ENCODE measurements at regions not wholly inside any gene's neighbourhood (a gene's known extent, or its start where the extent isn't known, plus 50 kb on each side); places are given as distances from the start of the nearest gene placed in this dataset.
"Not testable (repeated sequence)": the region's sequence is repeated elsewhere in the genome, so short reads cannot be mapped to it uniquely, and the experiment has no call there.

DNA sequence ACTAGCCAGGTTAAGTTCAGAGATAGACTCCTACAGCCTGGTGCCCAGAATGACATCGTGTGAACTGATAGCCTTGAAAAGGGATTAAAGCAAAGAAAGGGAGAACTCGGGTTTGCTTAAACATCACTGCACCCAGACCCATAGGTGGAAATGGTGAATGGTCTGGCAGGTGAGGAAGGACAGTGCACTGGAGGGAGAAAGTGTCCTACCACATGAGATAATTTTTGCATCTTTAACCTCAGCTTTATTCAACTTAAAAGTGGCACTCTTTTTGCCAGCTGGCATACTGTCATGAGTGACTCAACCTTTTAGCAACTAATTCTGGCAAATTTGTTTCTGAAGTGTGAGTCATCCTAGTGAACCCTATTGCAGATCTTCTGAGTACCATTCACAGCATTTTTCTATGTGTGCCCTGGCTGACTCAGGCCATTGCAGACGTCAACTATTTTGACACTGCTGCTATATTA, 53.0 kb upstream of the DAPP1 start:
- no peak for DNase-seq

DNA sequence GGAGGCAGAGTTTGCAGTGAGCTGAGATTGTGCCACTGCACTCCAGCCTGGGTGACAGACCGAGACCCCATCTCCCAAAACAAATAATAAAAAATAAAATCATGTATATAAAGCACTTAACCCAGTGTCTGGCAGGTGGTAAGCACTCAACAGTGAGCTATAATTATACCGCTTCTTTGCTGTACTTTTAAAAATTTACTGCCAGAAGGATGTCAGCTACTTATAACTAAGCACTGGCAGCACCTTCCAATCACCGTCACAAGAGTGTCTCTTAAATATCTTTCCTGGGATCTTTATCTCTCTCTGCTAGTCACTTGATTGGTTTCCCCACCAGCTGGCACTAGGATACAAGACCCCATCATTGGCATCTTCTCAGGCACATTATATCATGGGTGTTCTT, 53.9 kb upstream of the DAPP1 start:
- DNase-seq: no peak

DNA sequence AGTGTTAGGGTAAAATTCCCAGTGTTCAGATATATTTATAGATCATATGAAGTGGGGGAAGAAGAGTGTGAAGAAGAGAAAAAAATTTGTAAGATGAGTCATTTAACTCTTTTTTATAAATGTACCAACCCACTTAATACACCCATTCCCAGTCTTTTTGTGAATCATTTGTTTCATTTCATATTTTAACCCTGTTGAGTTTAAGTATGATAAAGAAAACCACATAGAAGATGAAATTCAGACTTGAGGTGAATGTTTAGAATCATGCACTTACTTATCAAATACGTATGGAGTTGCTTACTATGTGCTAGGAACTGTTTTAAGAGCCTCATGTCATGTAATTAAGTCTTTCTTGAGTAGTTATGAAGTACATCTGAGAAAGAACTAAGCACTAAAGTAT, 56.6 kb upstream of the DAPP1 start:
- DNase-seq: no peak

DNA sequence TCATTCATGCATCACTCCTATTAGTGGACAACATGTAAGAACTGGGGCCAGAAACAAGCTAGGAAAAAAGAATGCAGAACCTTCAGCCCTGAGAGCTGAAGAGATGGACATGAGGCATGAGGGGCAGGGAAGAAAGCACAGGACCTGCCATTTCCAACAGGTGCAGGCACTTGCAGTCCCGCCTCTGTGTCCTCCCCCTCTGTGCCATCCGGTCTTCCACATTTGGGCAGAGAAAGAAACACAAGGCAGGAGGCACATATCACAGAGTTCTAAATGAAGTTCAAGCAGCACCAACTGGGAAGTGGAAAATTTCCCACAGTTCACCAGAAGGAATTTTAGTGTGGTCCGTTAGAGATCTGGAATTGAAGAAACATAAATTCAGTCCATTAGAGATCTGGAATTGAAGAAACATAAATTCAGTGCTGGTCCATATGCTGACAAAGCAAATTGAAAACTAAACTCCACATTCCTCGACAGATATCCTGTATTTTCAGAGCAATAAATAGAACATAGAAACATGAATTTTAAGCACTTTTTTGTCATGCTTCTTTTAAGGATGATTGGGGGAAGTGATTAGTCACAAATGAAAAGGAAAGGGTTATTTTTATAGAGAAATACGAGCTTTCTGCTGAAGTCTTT, 57.2 kb upstream of the DAPP1 start:
- DNase-seq: no peak

DNA sequence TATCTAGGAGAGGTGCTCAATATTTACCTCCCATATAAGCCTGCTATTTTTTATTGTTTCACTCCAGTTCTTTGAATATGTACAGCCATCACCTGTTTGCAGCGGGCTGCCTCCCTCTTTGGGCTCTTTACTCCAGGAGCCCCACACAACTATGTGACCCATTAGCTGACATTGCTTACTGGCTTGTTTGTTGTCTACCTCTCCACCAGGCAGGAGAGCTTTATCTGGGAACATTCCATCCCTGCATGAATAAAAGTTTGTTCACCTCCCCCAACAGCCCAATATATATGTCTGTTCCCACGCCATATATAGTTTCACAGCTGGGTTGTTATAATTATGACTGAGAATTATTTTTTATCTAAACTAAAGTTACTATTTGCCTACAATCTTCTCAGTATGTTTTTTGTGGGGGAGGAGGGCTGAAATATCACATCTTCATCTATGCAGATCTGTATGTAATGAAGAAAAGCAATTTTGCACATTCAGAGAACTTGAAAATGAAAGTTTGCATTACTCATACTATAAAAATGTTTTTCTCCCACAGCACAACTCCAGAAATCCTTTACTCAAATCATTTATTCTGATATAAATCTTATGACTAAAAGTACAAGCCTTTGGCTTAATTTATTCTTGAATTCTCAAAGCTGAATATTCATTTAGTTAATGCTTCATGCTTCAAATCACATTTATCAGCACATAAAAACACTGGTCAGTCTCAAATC, 61.2 kb upstream of the DAPP1 start:
- no peak for DNase-seq

DNA sequence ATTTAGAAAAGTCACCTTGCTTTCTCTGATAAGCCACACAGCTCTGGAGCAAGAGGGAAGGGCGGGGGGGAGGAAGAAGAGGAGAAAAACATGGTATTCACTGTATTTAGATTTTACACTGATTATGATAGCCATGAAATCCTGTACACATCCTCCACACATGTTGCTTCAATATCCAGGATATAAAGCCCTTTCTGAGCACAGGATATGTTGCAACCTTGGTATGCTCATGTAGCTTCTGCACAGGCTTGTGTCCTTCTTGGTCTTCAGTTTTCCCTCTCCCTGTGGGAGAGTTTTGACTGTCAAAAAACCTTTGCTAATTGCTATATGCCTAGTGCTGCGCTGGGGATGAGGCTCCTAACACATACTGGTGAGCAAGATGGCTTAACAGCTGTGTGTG, 61.9 kb upstream of the DAPP1 start:
- no peak for DNase-seq

DNA sequence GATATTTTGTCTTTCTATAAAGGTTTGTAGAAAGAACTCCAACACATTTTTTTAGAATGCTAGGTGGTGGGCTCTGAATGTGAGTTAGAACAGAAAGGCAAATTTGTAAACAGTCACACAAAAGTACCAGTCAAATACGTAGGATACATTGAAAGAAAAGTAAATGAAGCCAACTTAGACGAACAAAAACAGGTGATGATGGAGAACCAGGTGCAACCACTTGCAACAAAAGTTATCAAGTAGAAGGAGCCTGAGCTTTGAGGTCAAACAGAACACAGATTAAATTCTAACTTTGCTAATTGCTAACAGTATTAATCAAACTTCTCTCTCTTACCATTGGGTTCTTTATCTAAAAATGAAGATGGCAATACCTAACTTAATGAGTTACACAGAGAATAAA, 62.7 kb upstream of the DAPP1 start:
- DNase-seq: no peak

DNA sequence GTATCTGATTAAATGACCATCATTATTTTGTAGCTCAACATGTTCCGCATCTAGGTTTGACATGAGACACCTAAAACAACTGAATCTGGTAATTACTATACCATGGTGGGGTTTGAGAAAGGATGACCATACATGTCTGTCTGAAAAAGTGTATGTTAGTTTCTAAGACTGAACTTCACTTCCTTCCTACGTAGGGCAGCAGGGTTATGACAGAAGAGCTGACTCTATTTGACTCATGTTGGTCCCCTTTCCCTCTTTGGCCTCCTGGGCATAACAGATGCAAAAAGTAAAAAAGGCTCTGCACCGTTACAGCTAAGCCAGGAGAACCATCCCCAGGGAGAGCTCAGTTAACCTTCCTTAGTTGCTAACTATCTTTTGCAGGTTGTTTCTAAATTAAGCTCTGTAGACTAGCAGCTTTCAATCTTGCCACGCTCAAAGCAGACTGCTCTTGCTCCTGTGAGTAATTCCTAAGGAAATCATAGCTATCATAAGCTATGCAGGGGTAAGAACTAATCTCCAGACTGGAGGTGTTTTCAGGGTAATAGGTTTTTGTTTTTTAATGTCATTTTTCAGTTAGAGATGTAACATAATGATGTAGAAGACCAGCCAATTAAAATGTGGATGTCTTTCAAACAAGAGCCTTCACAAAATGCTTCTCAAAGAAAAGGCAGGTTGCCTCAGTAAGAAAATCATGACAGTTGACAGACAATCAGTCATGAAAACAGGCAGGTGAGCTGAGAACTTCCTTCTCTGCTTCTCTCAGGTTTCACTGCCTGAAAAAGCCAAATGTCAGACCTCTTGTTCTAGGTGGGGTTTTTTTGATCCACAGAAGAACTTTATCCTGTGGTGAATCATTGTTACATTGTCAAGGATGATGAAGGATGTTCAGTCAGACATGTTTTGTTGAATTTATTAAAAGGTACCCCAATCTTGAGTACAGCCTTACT, 66.9 kb upstream of the DAPP1 start:
- DNase-seq: no peak

DNA sequence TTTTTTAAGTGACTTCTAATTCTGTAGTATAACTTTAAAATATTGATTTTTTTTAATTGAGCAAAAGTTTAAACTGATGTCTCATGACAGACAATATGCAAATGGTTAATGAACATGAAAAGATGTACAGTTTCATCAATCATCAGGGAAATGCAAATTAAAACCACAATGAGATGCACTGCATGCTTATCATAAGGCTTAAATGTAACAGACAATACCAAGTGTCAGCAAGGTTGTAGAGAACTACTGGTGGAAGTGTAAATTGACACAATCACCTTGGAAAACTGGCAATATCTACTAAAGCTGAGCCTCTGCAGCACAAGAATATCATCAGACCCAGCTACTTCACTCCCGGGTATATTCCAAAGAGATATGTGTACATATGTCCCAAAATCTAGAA, 70.2 kb upstream of the DAPP1 start:
- no peak for DNase-seq

DNA sequence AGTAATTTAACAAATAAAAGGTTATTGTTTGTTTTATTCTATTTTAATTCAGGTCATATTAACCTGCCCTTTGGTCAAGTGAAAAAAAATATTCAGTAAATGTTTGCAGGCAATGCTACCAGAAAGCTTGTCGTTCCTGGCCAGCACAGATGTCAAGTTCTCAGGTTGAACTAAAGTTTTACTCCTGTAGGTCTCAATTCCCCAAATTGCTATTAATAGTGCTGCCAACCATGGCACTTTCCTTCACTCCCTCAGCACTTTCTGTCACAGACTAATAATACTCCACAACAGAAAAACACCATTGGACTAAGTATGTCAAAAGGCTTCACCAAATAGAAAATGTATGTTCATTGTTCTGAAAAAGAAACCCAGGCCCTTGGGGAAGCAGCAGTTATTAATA, 79.2 kb upstream of the C4orf54 start:
- no peak for DNase-seq

DNA sequence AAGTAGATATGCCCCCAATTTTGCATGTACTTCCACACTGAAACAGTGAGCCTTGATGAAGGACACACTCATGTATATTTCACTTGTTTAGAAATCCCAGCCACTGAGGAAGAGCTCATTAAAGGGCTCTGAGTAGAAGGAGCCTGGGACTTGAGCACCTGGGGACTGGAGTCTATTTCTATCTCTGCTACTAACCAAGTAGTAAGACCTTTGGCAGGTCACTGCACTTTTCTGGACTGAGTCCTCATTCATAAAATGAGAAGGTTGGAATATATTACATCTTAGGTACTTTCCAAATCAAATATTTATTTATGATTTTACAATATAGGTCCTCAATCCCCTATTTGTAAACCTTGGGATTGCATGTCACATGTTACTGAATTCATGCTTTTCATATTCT, 78.2 kb upstream of the C4orf54 start:
- no peak for DNase-seq

DNA sequence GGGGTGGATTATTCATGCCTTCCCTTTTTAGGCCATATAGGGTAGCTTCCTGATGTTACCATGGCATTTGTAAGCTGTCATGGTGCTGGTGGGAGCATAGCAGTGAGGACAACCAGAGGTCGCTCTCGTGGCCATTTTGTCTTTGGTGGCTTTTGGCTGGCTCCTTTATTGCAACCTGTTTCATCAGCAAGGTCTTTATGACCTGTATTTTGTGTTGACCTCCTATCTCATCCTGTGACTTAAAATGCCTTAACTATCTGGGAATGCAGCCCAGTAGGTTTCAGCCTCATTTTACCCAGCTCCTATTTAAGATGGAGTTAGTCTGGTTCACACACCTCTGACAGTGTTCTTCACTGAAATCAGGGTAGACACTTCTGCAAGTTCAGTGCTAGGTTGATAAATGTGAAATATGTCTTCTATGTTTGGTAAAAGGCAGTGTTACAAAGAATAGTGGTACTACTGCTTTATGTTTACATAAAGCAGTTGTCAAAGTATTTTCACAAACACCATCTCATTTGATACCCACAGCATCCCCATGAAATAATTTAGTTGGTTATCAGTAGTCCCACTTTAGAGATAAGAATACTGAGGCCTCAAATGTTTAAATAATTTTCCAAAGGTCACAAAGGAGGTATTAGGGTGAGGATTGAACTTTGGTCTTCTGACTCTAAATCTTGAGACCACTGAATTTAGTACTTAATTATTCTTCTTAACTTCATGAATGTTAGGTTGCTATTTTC, 77.1 kb upstream of the C4orf54 start:
- DNase-seq: no peak

DNA sequence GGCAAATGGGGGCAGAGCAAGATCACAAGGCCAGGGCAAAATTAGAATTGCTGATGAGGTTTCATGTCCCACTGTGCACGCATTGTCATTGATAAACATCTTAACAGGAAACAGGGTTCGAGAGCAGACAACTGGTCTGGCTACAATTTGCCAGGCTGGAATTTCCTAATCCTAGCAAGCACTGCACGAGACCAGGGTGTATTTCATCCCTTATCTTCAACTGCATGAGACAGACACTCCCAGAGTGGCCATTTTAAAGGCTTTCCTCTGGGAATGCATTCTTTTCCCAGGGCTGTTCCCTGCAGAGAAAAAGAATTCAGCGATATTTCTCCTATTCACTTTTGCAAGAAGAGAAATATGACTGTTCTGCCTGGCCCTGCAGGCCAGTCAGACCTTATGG, 75.8 kb upstream of the C4orf54 start:
- not testable (repeated sequence) for DNase-seq

DNA sequence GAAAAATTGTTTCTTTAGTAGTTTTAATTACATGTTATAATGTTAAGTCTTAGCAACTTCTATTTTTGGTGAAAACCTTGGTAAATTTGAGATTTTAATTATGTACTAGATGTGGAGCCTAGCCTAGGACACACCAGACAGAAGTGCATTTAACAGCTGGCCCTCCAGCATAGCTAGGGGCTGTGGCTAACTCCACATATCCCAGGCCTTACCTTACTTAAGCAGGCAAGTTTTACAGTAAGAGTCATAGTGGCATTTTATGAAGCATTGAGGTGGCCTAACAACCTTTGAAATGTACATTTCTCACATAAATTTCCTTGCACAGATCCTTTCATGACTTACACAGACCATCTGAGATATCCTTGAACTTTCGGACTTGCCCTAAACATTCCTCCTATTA, 71.6 kb upstream of the C4orf54 start:
- DNase-seq: no peak

DNA sequence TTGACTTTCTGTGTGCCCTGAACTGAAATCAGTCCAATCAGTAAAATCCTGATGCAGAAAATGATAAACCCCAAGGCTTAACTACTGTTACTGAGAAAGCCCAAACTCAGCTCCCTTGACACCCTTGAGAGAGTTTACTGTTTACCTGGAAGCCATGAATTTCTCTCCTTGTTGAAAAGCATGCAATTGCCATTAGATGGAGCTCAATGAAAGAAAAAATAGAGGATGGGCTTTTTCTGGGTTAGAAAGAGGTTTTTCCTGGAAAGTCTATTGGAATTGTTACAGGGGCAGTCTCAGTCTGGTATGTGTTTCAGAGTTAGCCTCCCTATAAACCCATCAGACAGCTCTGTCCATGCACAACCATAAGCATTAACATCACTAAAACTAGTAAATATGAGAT, 66.4 kb upstream of the C4orf54 start:
- no peak for DNase-seq

DNA sequence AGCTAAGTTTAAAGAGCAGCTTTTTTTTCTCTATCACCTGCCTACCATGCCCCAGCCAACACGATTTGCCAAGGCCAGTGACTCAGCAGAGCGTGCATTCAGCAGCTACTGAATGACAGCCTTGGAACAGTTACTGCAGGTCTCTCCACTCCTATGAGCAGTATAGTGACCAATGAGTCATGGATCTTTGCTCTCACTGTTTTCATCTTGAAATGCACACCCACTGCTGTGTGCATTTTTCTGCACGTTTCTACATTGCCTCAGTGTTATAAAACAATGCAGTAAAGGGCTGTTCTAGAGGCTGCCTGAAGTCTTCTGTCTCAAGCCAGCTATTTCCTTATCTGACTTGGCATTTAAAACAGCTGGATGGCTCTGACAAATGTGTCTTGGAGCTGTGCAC, 66.0 kb upstream of the C4orf54 start:
- peak; percentile 96 for DNase-seq

DNA sequence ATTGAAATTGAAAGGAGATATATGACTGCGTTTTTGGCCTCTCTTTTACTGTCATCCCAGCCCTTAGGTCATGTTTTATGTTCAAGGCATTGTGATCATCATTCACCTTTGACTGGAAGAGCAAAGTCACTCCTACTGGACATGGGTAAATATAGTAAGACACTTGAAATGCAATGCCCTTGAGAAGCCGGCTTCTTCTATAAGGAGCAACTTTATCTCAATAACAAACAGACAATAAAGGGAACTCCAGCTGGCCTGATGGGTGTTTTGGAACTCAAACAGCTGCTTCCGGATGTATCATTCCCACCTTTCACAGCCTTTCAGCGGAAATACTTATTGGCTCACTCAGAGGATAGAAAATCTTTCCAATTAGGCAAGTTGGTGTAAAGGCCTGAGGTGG, 65.1 kb upstream of the C4orf54 start:
- DNase-seq: peak; percentile 4

DNA sequence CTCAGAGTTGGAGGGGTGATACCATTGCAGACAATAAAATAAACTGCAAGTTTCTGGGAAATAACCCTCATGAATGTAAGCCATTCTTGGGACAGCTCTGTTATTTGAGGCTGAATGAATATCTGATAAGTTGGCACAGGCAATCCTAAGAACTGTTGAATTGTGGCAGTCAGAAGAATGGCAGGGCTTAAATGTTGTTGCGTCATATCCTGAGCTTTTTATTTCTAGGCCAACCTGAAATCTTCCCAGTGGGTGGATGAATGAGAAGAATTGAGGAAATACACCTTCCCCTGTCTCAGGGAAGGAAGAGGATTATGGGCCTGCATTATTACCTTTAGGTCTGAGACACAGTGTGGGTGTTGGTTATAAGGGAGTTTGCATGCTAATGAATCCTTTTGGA, 64.4 kb upstream of the C4orf54 start:
- peak; percentile 25 for DNase-seq

DNA sequence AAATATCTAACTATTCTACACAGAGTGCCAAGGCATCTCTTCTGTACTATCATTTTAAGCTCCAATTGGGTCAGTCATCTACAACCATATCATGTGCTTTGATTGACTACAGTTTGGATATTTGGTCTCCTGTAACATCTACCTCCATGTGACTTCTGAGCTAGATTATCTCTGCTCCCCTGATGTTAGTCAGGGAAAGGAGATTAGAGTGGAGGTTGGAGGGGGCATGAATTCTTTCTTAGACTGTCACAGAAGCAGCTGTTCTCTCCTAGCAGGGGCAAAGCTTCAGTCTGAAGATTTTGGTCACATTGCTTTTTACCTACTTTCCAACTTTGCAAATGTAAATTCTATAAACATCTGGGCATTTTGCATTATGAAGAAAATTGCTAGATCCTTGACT, 62.6 kb upstream of the C4orf54 start:
- peak; percentile 30 for DNase-seq

DNA sequence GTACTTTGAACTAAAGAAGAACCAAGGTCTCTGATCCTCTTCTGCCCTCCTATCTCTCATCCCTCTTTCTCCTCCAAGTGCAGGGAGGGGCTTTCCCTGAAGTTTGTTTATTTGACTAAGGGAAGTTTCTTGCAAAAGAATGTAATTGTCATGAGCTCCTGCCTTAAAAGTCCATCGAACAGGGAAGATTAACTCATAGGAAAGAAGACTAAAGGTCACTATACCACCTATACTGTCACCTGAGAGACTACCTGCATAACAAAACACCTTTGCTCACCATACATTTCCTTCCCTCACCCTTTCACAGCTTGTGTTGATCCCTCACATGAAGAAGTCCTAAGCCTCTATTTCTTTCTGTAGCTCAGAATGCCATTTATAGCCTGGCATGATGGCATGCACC, 59.4 kb upstream of the C4orf54 start:
- no peak for DNase-seq

DNA sequence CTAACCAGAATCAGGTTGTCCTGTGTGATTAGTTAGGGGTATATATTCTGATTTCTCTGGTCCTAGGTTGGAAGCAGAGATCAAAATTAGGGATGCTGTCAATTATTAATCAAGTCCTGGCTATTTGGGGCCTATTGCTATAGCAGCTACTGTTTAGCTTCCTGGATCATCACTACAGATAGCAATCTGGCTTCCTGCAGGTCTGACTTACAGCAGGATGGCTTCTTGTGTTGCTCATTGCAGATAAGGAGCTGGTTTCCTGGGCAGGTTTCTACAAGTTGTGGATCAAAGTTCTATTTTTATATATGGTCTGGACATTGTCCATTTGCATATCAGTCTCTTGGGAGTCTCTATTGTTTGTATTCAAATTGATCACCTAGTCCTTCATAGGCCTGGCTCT, 57.7 kb upstream of the C4orf54 start:
- no peak for DNase-seq

DNA sequence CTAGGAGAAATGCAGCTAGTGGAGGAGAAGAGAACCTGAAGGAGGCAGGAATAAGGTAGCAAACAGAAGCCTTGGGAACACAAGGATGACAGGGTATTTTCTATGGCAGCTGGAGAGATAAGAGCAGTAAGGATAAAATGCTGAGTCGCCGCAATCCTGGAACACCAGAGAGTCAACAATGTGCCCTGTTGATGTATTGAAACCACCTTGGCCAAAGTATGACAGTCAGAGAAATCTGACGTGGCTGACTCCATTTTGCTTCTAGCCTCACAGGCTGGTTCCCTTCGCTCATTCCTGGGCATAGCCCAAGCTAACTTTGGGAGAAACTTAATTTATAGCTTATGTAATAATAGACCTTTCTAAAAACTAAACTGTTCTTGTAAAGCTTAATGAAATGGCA, 56.6 kb upstream of the C4orf54 start:
- no peak for DNase-seq

DNA sequence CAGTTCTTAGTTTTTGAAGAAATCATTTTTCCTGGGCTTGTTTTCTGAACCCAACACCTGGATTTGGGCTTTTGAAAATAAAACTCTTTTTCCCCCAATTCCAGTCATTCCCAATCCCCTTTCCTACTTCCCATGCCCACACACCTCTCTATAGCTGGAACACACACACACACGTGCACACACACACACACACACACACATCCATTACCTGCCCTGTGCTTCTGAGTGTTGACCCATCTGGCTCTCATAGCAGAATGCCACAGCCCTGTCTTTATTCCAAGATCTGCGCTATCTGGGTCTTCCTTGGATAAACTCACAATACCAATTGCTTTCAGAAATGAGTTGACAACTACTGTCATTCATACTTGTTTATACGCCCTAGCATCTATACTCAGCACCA, 54.9 kb upstream of the C4orf54 start:
- no peak for DNase-seq

Measured in hematopoietic multipotent progenitor cell treated with erythropoietin and hydrocortisone succinate and interleukin-3 and kit ligand, for 8 days (in vitro differentiated cells).